ENCODE measurements at regions not wholly inside any gene's neighbourhood (a gene's known extent, or its start where the extent isn't known, plus 50 kb on each side); places are given as distances from the start of the nearest gene placed in this dataset.
"Not testable (repeated sequence)": the region's sequence is repeated elsewhere in the genome, so short reads cannot be mapped to it uniquely, and the experiment has no call there.

DNA sequence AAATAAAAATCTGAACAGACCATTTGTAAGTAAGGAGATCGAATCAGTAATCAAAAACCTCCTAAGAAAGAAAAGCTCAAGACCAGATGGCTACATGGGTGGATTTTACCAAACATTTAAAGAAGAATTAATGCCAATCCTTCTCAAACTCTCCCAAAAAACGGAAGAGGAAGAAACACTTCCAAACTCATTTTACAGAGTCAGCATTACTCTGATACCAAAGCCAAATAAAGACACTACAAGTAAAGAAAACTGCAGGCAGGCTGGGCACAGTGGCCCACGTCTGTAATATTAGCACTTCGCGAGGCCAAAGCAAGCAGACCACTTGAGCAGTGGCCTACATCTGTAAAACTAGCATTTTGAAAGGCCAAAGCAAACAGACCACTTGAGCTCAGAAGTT, 159.8 kb downstream of the DPY19L2 start:
- no peak overlapping the region for H3K4me3 ChIP-seq (ENCODE audit: low read length)
- no peak for DNase-seq (ENCODE audit: low read depth)
- TF ChIP-seq, protein P1, sequence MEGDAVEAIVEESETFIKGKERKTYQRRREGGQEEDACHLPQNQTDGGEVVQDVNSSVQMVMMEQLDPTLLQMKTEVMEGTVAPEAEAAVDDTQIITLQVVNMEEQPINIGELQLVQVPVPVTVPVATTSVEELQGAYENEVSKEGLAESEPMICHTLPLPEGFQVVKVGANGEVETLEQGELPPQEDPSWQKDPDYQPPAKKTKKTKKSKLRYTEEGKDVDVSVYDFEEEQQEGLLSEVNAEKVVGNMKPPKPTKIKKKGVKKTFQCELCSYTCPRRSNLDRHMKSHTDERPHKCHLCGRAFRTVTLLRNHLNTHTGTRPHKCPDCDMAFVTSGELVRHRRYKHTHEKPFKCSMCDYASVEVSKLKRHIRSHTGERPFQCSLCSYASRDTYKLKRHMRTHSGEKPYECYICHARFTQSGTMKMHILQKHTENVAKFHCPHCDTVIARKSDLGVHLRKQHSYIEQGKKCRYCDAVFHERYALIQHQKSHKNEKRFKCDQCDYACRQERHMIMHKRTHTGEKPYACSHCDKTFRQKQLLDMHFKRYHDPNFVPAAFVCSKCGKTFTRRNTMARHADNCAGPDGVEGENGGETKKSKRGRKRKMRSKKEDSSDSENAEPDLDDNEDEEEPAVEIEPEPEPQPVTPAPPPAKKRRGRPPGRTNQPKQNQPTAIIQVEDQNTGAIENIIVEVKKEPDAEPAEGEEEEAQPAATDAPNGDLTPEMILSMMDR (IDR thresholded peaks at IDR 0.05; ENCODE audit: insufficient read depth, low read depth, low read length, missing control alignments) = no peak

DNA sequence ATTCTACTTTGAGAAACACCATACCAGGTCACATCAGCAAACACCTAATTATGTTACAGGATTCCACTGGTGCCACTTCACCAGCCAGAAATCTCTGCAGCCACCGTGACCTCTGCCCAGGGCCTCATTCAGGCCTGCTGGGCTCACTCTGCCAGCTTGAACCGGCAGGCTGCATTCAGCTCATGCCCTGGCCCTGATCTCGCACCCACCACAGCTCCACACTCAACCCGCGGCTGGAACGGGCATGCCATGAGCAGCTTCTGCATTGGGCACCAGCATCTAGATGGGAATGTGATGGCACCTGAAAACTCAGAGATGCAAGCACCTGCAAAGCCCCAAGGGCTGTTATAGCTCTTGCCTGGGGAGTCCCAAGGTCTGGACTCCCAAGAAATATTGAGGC, 168.7 kb downstream of the DPY19L2 start:
- no peak for DNase-seq (ENCODE audit: low read depth)
- H3K4me3 ChIP-seq (ENCODE audit: low read length) = no peak overlapping the region
- TF ChIP-seq, protein P1 (IDR thresholded peaks at IDR 0.05; ENCODE audit: insufficient read depth, low read depth, low read length, missing control alignments) = no peak

DNA sequence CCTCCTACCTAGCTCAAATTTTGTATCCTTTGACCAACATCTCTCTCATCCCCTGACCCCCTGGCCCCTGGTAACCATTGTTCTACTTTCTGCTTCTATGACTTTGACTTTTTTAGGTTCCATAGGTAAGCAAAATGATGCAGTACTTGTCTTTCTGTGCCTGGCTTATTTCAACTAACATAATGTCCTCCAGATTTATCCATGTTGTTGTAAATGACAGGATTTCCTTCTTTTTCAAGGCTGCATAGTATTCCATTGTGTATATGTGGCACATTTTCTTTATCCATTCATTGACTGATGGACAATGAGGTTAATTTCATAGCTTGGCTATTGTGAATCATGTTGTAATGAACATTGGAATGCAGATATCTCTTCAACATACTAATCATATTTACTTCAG, 170.1 kb downstream of the DPY19L2 start:
- no peak for DNase-seq (ENCODE audit: low read depth)
- no peak overlapping the region for H3K4me3 ChIP-seq (ENCODE audit: low read length)
- TF ChIP-seq, protein P1 (IDR thresholded peaks at IDR 0.05; ENCODE audit: insufficient read depth, low read depth, low read length, missing control alignments) = no peak

DNA sequence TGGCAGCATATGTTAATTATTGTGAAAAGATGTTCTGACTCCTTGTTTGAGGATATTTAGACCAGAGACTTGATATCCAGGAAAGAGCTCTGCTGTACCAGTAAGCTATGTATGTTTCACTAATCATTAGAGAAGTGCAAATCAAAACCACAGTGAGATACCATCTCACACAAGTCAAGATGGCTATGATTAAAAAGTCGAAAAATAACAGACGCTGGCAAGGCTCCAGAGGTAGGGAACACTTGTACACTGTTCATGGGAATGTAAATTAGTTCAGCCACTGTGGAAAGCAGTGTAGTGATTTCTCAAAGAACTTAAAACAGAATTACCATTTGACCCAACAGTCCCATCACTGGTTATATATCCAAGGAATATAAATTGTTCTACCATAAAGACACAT, 171.6 kb downstream of the DPY19L2 start:
- H3K4me3 ChIP-seq (ENCODE audit: low read length) = no peak overlapping the region
- no peak for DNase-seq (ENCODE audit: low read depth)
- TF ChIP-seq, protein P1 (IDR thresholded peaks at IDR 0.05; ENCODE audit: insufficient read depth, low read depth, low read length, missing control alignments) = no peak

DNA sequence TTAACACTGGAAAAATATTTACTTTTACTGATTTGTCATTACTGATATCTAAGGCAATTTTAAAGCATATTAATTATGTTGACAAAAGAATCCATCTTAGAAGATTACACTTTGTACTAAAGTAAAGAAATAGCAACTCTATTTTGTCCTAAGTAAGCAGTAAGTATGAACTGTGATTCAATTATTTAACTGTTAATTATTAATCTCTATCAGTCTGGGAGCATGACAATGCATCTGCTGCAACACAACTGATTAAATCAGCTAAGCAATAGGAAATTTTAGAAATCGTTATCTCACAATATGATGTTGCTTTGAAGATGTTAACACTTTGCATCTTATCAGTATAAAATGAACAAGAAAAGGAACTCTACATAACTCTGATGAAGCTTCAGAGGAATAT, 172.3 kb downstream of the DPY19L2 start:
- TF ChIP-seq, protein P1 (IDR thresholded peaks at IDR 0.05; ENCODE audit: insufficient read depth, low read depth, low read length, missing control alignments) = no peak
- no peak overlapping the region for H3K4me3 ChIP-seq (ENCODE audit: low read length)
- no peak for DNase-seq (ENCODE audit: low read depth)

DNA sequence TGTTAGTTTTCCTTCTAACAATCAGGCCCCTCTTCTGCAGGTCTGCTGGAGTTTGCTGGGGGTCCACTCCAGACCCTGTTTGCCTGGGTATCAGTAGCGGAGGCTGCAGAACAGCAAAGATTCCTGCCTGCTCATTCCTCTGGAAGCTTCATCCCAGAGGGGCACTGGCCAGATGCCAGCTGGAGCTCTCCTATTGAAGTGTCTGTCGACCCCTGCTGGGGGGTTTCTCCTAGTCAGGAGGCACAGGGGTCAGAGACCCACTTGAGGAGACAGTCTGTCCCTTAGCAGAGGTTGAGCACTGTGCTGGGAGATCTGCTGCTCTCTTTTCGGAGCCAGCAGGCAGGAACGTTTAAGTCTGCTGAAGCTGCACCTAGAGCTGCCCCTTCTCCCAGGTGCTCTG, 174.9 kb downstream of the DPY19L2 start:
- H3K4me3 ChIP-seq (ENCODE audit: low read length); DNase-seq (ENCODE audit: low read depth): not testable (repeated sequence)

DNA sequence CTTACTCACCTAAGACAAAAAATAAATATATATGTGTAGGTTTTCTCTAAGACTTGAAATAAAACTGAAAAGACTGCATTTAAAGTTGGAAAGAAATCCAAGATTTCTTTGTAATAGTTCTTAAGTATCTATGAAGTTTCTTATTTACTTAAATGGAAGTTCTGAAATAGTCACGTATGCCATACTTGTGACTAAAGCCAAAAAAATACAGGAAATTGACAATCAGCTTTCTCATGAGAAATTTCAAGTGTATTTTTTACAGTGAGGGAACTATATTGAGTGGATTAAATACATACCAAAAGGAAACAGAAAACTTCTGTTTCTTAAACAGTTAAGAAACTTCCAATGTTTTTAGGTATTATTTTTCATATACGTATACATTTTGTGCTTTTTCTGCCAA, 188.1 kb downstream of the DPY19L2 start:
- no peak for DNase-seq (ENCODE audit: low read depth)
- TF ChIP-seq, protein P1 (IDR thresholded peaks at IDR 0.05; ENCODE audit: insufficient read depth, low read depth, low read length, missing control alignments) = no peak
- H3K4me3 ChIP-seq (ENCODE audit: low read length) = no peak overlapping the region

DNA sequence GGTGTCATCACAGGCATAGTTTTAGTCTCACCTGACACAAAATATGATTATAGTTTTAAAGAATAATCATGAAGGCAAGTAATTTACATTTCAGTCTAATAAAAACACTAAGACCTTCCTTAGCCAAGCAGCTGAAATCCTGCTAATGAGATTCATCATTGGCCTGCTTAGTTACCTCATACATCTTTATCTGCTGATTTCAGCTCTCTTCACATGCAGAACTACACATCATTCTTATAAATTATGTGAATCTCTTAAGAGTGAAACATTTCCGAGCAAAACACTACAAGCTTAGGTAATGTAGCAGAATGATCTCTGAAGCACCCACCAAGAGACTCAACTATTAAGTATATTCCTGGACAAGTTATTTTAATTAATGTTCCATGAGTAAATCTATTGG, 198.1 kb downstream of the DPY19L2 start:
- H3K4me3 ChIP-seq (ENCODE audit: low read length) = no peak overlapping the region
- no peak for DNase-seq (ENCODE audit: low read depth)
- TF ChIP-seq, protein P1 (IDR thresholded peaks at IDR 0.05; ENCODE audit: insufficient read depth, low read depth, low read length, missing control alignments) = no peak
